IPS-18a (cell line): ENCODE measurements at regions not wholly inside any gene's neighbourhood (a gene's known extent, or its start where the extent isn't known, plus 50 kb on each side); places are given as distances from the start of the nearest gene placed in this dataset.

Source experiments
- H3K27ac ChIP-seq: one replicate; pipeline ENCODE4 v1.5.1; 2013; ENCODE audit warnings: low read length
- H3K27me3 ChIP-seq: one replicate; pipeline ENCODE4 v1.6.1; 2013; ENCODE audit warnings: mild to moderate bottlenecking, low read length; ENCODE audit not compliant: control insufficient read depth, insufficient read depth
- H3K36me3 ChIP-seq: one replicate; pipeline ENCODE4 v1.6.1; 2013; ENCODE audit warnings: low read depth, low read length; ENCODE audit not compliant: control insufficient read depth
- H3K4me1 ChIP-seq: one replicate; pipeline ENCODE4 v1.6.1; 2013; ENCODE audit warnings: low read depth, low read length; ENCODE audit not compliant: control insufficient read depth
- H3K4me3 ChIP-seq: one replicate; pipeline ENCODE4 v1.5.1; 2013; ENCODE audit warnings: low read length
- H3K9ac ChIP-seq: one replicate; pipeline ENCODE4 v1.6.1; 2013; ENCODE audit warnings: mild to moderate bottlenecking, low read length, moderate library complexity
- H3K9me3 ChIP-seq: one replicate; pipeline ENCODE4 v1.6.1; 2013; ENCODE audit warnings: low read depth, low read length; ENCODE audit not compliant: control insufficient read depth

- Histone ChIP-seq H3K4me1 (no peaks in the 10 kb centered on the region), H3K27ac (no peak overlapping the region), H3K9ac (no peak overlapping the region), H3K4me3 (no peak overlapping the region), H3K36me3 (no peaks in the 10 kb centered on the region), H3K27me3 (no peaks in the 10 kb centered on the region), H3K9me3 (peaks cover 9% of the 10 kb centered on the region)
These were observed 1260.3 kb downstream of the BRD1 start for GRCh38 chr22:48567213-48567975.

- Histone ChIP-seq H3K9ac (no peak overlapping the region), H3K36me3 (no peaks in the 10 kb centered on the region), H3K27me3 (no peaks in the 10 kb centered on the region), H3K9me3 (peaks cover 9% of the 10 kb centered on the region), H3K4me3 (no peak overlapping the region), H3K27ac (no peak overlapping the region), H3K4me1 (no peaks in the 10 kb centered on the region)
These were observed 1260.9 kb downstream of the BRD1 start for GRCh38 chr22:48566741-48567140.

GRCh38 chr22:48565901-48566501 is 1261.7 kb downstream of the BRD1 start:
- Histone ChIP-seq H3K4me3 (no peak overlapping the region), H3K4me1 (no peaks in the 10 kb centered on the region), H3K27ac (no peak overlapping the region), H3K9ac (no peak overlapping the region), H3K27me3 (no peaks in the 10 kb centered on the region), H3K36me3 (no peaks in the 10 kb centered on the region), H3K9me3 (peaks cover 8% of the 10 kb centered on the region)

GRCh38 chr22:48564995-48565394 is 1262.7 kb downstream of the BRD1 start:
- no peaks in the 10 kb centered on the region for H3K36me3 ChIP-seq
- no peaks in the 10 kb centered on the region for H3K9me3 ChIP-seq
- H3K27ac ChIP-seq = no peak overlapping the region
- H3K9ac ChIP-seq = no peak overlapping the region
- no peaks in the 10 kb centered on the region for H3K27me3 ChIP-seq
- no peak overlapping the region for H3K4me3 ChIP-seq
- H3K4me1 ChIP-seq = no peaks in the 10 kb centered on the region

GRCh38 chr22:48563966-48564330 is 1263.7 kb downstream of the BRD1 start:
- Histone ChIP-seq H3K36me3 (no peaks in the 10 kb centered on the region), H3K9me3 (no peaks in the 10 kb centered on the region), H3K27ac (no peak overlapping the region), H3K9ac (no peak overlapping the region), H3K4me3 (no peak overlapping the region), H3K27me3 (no peaks in the 10 kb centered on the region), H3K4me1 (no peaks in the 10 kb centered on the region)

GRCh38 chr22:48563118-48563965 is 1264.3 kb downstream of the BRD1 start:
- Histone ChIP-seq H3K4me3 (no peak overlapping the region), H3K27ac (no peak overlapping the region), H3K36me3 (no peaks in the 10 kb centered on the region), H3K27me3 (no peaks in the 10 kb centered on the region), H3K4me1 (no peaks in the 10 kb centered on the region), H3K9ac (no peak overlapping the region), H3K9me3 (no peaks in the 10 kb centered on the region)

GRCh38 chr22:48561676-48562075 is 1266.0 kb downstream of the BRD1 start:
- H3K27ac ChIP-seq = no peak overlapping the region
- H3K36me3 ChIP-seq = no peaks in the 10 kb centered on the region
- H3K9me3 ChIP-seq = no peaks in the 10 kb centered on the region
- no peaks in the 10 kb centered on the region for H3K27me3 ChIP-seq
- no peak overlapping the region for H3K9ac ChIP-seq
- no peaks in the 10 kb centered on the region for H3K4me1 ChIP-seq
- H3K4me3 ChIP-seq = no peak overlapping the region

GRCh38 chr22:48560836-48561235 is 1266.8 kb downstream of the BRD1 start:
- Histone ChIP-seq H3K36me3 (no peaks in the 10 kb centered on the region), H3K9me3 (no peaks in the 10 kb centered on the region), H3K4me1 (no peaks in the 10 kb centered on the region), H3K9ac (no peak overlapping the region), H3K27ac (no peak overlapping the region), H3K27me3 (no peaks in the 10 kb centered on the region), H3K4me3 (no peak overlapping the region)

- no peaks in the 10 kb centered on the region for H3K36me3 ChIP-seq
- no peaks in the 10 kb centered on the region for H3K27me3 ChIP-seq
- no peak overlapping the region for H3K27ac ChIP-seq
- H3K9ac ChIP-seq = no peak overlapping the region
- no peak overlapping the region for H3K4me3 ChIP-seq
- no peaks in the 10 kb centered on the region for H3K4me1 ChIP-seq
- no peaks in the 10 kb centered on the region for H3K9me3 ChIP-seq
These were observed 1267.3 kb downstream of the BRD1 start for GRCh38 chr22:48560389-48560751.

- H3K27me3 ChIP-seq = no peaks in the 10 kb centered on the region
- no peaks in the 10 kb centered on the region for H3K9me3 ChIP-seq
- no peak overlapping the region for H3K4me3 ChIP-seq
These were observed 1267.9 kb downstream of the BRD1 start for GRCh38 chr22:48559647-48560388.

More at GRCh38 chr22:48559647-48560388, 1267.9 kb downstream of the BRD1 start:
- H3K36me3 ChIP-seq = no peaks in the 10 kb centered on the region
- no peak overlapping the region for H3K27ac ChIP-seq
- no peaks in the 10 kb centered on the region for H3K4me1 ChIP-seq
- H3K9ac ChIP-seq = no peak overlapping the region
